GM18873 (cell line): ENCODE measurements at regions not wholly inside any gene's neighbourhood (a gene's known extent, or its start where the extent isn't known, plus 50 kb on each side); places are given as distances from the start of the nearest gene placed in this dataset.

Source experiments
- ATAC-seq: cut with Tn5 transposase; IDR thresholded peaks from one replicate; pipeline ENCODE4 v1.9.1; 2021; ENCODE audit warnings: mild to moderate bottlenecking, moderate library complexity, moderate number of reproducible peaks; ENCODE audit not compliant: unreplicated experiment, low FRiP score

DNA sequence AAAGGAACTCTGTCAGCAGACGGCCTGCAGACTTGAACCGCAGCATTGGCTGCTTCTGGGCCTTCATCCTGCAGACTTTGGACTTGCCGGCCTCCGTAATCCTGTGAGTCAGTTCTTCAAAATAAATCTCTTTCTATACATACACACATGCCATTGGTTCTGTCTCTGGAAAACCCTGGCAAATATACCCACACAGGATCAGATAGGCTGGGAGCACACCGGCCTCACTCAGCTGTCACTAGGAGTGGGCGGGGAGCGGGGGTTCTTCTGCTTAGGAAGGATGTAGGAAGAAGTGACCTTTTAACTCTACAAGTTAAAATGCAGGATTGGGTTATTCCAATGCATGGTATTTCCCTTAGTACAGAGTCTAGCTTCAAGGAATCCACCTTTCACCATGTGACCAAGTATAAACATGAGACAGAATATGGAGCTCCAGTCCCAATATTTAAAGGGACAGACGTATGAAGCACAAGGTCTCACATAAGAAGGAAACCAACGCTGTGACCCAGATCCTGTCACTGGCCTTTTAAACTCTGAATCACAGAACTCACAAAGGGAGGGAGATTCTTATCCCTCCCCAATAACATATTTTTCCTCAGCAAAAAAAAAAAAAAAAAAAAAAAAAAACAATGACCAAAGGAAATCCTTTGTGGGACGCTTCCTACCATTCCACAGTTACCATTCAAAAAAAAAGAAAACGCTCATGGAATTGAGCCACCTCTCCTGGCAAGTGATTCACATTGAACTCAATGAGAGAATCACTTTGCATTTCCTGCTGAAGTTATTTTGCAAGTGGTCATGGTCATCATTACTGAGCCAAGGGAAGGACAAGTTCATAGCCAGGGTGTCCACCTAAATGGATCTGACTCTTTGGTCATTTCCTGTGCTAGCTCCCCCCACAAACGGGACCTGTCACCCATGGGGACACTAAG lies 352.9 kb downstream of the FOXO1 start:
- ATAC-seq: no peak

DNA sequence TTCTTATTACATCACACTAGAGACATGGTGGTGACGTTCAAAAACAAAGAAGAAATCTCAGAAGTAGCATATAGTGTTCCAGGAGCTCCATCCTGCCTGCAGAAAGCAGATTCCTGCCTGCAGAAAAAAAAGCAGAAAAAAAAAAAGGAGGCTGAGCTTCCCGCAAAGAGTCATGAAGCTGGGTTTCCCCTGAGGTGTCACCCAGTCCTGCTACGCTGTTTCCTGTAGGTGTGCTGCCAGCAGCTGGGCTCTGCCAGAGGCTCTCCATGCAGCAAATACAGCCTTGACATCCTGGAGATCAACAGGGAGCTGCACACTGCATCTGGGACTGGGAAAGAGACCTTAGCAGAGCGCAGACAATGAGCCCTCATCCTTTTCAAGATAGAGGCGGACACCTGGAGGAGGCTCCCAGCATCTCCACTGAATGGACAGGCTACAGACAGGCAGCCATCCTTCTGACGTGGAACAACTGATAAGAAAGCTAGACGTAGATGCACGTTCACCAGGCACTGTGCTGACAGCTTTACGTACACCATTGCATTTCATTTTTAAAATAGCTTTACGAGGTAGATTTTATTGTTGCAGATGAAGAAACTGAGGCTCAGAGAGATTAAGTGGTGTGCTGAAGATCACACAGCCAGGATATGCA lies 350.9 kb downstream of the FOXO1 start:
- ATAC-seq: no peak

DNA sequence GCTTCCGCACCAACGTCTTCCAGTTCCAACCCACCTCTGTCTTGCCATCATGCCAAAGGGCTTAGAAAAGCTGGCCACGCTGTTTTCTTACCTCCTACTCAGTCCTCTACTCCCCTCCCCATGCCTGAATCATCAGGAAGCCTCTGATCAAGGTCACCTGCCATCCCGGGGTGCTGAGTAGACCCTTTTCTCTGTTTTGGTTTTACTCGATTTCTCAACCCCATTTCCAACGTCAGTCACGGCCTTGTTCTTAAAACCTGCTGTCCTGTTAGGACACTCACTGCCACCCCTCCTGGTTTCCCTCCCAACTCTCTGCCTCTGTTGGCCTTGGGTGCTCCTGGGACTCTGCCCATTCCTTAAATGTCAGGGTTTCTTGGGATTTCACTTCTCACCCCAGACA lies 350.1 kb downstream of the FOXO1 start:
- no peak for ATAC-seq

DNA sequence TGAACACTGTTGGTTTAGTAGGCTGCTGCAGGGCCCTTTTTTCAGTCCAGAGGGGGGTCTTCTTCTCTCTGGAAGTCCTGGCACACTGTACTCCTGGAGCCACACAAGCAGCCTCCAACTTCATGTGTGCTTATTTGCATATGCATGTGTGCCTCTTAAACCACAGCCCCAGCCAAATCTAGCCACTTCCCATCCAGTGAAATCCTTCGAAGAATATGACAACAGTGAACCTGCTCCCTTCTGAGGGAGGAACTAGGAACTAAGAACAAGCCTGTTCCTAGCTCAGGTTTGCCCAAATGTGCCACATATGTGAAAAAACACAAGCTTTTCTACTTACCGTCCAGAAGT lies 348.5 kb downstream of the FOXO1 start:
- ATAC-seq: no peak

DNA sequence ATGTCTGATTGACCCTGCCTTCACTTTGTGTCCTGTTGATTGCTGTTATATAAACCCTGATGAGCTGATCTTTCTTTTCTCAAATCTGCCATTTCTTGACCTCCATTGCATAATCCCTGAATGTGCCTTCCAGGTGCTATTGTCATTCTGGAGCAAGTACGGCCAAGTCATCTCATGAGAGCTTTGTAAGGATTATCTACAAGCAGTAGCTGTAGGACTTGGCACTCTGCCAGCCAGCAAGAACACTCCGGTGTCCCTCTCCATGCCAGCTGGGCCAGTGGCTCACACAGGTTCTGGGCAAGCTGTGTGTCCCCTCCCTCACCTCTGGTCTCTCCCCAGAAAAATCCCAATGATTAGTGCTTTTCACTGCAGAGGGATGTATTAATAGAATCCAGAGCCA lies 348.1 kb downstream of the FOXO1 start:
- no peak for ATAC-seq

DNA sequence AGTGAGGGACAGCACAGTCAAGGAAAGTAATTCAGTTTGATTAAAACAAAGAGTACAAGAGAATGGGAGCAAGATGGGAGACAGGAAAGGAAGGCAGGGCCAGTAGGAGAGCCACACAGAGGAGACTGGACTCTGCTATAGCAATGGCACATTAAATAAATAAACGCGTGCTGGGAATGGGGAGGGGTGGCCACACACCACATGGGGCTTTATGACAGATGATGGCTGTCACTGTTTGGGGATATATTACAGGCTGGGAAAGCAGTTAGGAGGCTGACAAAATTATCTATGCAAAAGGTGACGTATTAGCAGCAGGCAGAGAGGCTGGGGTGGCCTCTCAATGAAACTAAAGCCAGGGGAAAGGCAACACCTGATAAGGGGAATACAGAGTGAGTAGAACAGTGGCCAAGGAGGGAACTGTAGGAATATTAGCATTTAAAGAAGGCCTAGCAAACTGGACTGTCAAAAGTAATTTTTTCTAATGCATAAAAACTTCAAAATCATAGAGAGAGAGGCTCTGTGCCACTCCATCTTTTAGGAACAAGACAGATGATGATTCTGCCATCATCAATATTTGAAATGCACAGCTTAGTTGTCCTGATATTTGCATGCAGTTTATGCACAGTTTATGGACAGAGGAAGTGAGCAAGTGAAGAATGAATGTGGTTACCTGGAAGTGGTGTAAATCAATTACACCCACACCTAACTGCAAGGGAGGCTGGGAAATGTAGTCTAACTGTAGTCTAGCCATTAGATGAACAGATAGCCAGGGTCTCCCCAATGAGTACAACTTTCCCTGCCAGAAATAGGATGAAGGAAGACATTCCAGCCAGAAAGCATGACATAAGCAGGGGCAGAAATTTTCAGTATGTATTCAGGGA lies 346.5 kb downstream of the FOXO1 start:
- ATAC-seq: no peak

DNA sequence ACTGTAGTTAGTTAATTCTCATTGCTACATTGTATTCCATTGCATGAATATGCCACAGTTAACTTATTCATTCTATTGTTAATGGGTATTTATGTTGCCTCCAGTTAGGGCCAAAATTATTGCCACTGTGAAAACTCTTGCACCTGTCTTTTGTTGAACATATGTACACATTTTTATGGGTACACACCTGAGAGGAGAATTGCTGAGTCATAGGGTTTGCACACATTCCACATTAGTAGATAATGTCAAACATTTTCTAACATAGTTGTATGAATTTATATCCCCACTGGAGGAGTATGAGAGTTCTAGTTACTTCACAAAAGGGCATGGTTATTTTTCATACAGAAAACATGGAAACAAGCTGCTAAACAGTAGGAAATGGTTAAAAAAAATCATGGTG lies 338.4 kb downstream of the FOXO1 start:
- no peak for ATAC-seq

DNA sequence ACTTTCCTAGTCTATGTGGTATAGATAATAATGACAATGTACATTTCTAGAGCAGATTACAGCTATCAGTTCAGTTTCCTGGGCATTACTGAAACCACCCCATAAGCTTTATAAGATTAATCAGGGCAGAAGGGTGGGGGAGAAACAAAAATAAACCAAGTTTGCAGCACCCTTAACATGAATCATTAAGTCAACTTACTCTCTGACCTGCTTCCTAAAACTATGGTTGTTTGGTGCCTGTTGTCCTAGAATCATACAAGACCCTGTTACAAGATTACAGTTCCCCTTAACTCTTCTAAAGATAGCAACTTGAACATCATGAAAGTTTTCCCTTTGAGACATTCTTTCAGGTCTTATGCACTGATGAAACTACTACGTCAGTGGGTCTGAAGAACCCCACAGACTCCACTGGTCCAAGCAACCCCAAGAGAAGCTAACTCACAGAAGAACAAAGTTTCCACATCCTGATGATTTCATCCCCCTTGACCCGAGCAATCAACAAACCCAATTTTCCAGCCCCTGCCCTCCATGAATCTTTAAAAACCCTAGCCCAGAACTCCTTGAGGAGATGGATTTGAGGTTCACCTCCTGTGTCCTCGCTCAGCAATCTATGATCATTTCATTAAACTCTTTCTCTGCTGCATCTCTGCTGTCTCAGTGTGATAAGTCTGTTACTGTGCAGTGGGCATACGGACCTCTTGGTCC lies 336.5 kb downstream of the FOXO1 start:
- ATAC-seq: no peak

DNA sequence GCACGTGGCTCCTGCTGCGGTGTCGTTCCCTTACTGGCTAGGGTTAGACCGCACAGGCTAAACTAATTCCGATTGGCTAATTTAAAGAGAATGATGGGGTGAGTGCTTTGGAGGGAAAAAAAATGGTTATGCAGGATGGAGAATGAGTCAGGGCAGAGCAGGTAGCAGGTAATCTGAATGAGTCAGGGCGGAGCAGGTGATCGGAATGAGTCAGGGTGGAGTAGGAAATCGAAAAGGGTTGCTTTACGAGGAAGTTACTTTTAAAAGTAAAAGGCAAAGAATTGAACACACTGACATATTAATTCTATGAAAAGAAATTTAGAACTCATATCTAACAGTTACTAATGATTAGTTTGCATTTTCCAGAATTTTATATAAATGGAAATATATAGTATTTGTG lies 335.5 kb downstream of the FOXO1 start:
- ATAC-seq: no peak

DNA sequence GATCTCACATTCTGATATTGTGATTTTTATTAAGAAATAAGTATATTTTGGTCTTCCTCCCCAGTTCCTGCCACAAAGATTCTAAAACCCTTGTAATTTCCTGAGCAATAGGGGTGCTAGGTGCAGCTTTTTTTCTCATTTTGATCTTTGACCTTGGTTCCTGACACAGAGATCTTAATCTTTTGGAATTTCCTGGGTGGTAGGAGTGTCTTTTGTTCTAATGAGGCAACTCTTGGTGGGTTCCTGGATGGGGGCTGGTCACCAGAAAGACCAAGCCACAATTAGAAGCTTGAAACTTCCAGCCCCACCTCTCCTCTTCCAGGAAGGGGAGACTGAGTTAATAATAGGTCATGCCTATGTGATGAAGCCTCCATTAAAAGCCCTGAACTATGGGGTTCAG lies 334.6 kb downstream of the FOXO1 start:
- ATAC-seq: no peak

DNA sequence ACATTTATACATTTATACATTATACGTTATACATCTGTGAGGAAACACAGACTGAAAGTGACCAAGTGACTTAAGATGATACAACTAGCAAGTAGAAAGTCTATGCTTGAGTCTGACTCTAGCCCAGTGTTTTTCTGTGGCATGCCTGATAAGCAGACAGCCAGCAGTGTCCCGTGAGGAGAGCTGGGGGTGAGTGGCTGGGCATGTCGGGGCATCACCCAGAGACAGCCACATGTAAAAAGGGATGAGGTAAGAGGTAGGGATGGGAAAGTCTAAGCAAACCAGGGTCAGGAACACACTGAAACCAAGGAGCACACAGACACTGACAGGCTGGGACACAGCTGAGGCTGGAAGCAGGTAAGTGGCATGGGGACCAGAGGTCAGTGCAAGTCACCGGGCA lies 333.2 kb downstream of the FOXO1 start:
- no peak for ATAC-seq

DNA sequence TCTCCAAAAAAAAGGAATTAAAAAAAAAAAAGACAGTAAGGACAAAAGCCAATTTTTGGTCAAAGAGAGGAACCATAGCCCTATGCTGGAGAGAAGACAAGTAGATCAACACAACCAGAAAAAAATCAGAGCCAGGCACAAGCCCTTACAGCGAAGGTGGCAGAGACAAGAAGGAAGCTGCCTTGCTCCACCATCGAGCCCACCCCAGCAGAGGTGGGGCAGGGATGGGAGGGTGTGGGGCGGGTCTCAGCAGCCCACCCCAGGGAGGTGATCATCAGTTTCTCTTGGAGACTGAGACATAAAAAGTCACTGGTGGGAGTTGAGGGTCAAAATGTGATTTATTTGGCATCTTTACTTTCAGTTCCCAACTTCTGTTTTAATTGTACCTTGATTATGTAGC lies 332.4 kb downstream of the FOXO1 start:
- ATAC-seq: no peak

DNA sequence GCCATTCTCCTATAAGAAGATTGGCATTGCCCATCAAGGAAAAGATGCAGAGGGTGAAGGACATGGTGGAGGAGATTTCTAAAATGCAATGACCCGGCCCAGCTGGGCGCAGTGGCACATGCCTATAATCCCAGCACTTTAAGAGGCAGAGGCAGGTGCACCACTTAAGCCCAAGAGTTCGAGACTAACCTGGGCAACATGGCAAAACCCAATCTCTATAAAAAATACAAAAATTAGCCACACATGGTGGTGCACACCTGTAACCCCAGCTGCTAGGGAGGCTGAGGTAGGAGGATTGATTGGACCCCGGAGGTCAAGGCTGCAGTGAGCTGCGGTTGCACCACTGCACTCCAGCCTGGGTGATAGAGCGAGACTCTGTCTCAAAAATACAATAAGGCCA lies 331.8 kb downstream of the FOXO1 start:
- no peak for ATAC-seq

DNA sequence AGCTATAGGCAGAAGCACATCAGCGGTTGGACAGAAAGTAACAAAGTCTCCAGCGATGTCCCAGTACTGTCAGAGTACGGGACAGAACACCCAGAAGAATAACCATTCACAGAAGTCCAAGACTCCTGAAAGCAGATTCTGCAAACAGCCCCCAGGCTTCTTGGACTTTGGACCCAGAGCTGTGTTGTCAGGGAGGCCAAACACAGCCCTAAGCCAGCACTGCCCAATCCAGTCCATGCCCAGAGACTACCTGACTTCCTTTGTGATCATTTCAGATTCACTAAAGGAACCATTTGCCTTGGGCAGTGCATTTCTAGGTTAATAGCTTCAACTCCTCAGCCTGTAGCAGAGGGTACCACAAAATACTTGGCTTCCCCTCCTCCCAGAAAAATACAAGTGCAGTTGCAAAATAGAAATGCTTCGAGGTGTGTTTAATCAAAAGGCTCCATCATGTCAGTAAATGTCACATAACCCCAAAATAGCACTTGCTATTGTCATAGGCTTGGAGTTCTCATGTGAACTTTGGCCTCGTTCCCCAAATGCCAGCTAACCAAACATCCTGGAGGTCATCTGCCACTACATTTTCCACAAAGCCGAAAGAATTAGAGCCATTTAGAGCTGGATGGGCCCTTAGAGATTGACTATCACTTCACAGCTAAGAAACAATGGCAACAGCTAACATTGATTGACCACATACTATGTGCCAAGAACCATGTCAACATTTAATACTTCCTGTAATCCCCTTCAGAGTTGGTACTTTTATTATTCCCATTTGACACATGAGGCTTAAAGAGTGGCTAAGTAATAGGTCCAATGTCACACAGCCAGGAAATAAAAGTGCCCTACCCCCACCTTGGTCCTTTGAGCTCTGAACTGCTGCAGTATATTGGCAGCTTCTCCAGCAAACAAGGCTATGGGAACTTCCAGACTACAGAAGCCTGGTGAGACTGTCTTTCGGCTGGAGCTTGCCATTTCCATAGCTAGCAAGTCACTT lies 329.9 kb downstream of the FOXO1 start:
- ATAC-seq: no peak

DNA sequence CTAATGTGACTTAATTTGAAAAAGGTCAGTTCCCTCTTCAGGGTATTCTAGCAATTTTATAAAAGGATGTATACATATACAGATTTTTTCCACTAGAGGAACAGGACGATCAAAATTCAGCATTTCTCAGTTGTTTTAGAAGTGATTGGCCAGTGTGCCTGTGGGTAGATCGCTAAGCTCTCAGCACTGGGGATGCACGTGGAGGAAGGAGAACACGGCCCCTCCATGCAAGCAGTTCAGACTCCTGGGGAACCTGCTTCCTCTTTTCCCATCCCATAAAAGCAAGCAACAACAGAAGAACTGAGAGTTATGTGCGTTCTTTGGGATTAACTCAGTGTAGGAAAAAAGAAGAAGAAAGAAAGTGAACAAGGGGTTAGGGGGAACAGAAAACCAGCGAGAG lies 328.8 kb downstream of the FOXO1 start:
- no peak for ATAC-seq

DNA sequence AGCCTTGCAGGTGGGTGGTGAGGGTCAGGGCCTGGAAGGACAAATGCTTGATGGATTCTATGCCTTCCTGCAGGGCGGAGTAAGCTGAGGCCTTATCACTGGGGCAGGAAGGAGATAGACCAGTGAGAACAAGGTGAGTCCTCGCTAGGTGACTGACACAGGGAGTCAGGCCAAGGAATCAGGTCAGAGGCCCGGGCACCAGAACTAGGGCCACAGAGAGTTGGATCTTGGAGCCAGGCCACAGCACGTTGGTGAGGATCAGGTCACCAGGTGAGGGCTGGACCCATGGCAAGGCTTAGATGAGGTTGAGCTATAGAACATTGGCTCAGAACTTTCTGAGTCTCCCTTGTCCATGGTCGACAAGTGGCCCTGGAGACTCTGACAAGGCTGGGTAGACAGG lies 328.2 kb downstream of the FOXO1 start:
- no peak for ATAC-seq

DNA sequence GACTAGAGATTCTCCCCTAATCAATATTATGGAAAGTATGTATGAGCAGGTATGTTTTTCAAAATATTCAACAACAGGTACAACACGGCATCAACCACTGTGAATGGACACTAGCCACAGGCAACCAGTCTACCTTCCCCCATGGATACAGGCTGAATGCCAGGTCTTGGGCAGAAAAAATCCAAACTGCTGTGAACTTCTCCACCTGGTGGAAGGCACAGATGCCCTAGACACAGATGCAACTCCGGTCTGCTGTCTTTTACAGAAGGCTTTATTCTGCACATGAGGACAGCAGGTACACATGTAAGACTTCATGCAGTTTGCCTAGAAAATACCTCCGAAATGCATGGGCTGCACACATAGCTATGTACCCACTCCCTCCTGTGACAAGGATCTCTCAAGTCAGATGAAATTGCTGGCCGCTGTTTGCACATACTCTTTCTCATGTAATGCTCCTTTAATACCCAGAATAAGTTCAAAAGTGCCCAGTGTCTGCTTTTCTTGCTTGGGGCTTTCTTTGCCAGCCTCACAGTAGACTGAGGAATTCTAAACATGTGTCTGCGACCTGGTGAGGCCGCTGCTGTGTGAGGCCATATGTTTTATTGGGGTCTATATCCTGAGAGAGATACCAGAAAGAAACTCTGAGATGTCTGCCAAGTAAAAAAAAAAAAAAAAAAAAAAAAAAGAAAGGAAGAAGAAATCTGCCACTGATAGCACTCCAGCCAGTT lies 325.9 kb downstream of the FOXO1 start:
- ATAC-seq: no peak

DNA sequence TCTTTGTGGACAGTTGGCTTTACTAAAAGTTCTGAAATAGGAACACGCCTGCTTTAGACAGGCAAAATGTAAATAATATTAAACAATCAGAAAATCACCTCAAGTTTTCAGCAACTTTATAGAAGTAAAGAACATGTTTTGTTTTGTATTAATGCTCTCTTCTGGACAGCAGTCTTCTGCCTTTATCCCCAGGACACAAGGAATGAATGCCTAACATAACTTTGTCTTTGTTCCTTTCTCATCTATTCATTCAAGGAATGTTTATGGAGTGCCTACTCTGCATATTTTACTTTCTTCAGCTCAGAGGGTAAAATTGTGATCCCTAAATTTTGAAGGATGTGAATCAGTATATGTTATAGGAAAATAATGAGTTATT lies 325.4 kb downstream of the FOXO1 start:
- no peak for ATAC-seq

DNA sequence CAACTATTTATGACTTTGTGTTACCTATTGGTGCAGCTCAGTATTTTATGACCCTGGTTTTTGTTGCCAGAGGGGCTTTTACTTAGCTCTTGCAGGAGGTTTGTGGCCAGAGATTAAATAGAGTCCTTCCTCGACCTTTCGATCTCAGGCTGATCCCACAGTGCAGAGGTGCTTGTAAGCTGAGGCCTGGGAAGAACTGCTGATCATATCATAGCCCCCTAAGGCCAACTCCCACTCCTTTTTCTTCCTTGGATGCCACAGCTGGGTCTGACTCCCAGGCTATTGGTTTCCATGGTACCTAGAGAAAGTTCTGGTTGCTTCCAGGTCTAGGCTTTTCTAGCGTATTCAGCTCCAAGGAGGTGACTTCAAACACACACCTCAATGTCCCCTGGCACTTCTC lies 324.9 kb downstream of the FOXO1 start:
- no peak for ATAC-seq
